GM18499 (cell line): ENCODE measurements at regions not wholly inside any gene's neighbourhood (a gene's known extent, or its start where the extent isn't known, plus 50 kb on each side); places are given as distances from the start of the nearest gene placed in this dataset.
"Not testable (repeated sequence)": the region's sequence is repeated elsewhere in the genome, so short reads cannot be mapped to it uniquely, and the experiment has no call there.

Experiments used
- ATAC-seq: cut with Tn5 transposase; IDR thresholded peaks from one replicate; pipeline ENCODE4 v1.9.1; 2021; ENCODE audit warnings: moderate number of reproducible peaks; ENCODE audit not compliant: insufficient read depth, unreplicated experiment

DNA sequence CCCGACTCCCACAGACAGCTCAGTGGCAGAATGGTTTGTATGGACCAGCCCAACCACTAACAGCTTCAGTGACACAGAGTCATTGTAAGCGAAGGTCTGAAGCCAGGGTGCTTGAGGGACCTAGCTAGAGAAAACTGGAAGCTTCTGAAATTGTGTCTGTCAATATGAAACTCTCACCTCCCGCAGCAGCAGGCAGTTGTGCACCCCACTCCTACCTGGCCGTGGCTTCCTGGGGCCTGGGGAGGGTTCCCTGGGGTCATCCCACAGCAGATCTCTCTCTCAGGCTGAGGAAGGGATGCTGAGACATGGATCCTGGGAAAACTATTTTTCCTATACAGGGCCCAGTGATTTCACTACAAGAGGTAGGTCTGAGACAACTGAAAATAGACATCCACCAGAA, 229.5 kb downstream of the TFCP2L1 start:
- ATAC-seq = no peak

DNA sequence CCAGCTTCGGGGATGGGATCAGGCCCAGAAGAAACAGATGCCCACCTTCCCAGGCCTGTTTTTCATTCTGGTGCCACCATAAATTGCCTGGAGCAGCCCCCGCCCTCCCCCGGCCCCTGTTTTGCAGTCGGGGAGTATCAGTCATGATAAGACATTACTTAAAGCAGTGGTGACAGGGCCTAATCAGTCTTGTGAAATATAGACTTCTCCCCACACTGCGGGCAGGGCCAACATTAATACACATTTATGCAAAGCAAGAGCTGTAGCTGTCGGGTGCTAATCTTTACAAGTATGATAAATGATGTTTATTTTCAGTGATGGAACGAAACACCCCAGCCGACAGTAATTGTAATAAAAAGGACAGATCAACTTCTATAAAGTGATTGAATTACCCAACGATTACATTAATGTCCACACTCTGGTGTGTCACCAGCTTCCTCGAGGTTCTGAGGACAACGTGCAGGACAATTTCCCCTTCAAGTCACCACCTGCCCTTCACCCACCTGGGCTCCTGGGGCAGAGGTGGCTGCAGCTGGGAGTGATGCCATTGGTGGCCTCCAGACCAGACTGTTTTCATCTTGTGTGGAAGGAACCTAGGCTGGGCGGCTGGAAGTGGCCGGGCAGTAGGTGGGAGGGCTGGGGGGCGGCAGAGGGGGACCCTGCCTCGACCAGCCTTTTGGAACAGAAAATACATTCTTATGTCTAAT, 226.0 kb downstream of the TFCP2L1 start:
- ATAC-seq = no peak

DNA sequence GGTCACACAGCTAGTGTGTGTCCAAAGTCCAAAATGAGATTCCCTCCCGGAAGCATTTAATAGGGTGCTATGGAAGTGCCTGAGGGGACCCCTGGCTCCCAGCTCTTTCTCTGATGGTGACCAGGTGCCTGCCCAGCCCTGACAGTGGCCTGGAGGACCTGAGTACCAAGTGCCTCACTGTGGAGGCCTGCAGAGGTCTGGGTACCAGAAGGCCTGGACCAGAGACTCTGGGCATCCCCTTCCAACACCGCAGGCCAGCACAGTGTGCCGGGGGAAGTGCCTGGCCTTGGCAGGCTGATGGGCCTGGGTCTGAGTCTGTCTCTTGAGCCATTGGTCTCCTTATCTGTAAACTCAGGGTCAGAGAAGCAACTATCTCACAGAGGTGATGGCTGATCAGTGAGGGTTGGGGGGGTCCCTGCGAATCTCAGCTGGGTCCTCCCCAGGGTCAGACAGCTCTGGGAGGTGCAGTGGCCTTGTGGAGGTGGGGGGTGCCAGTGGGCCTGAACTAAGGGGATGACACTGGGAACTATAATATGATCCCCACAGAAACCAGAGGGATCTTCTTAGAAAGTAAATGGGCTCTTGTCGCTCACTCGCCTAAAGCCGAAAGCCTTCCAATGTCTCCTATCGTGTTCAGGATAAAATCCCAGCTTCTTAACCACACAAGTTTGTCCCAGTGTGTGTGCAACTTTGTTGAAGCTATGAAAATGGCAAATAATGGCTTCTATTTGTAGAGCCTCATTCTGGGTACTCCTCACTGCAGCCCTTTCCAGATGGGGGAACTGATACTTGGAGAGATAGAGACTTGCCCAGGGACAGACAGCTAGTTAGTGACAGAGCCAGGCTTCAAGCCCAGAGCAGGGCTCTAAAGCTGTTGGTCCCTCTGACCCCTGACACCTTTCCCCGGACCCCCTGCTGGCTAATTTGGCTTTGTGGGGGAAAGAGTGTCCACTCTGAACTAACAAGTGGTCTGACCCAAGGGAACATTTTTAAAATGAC, 225.1 kb downstream of the TFCP2L1 start:
- ATAC-seq = no peak

DNA sequence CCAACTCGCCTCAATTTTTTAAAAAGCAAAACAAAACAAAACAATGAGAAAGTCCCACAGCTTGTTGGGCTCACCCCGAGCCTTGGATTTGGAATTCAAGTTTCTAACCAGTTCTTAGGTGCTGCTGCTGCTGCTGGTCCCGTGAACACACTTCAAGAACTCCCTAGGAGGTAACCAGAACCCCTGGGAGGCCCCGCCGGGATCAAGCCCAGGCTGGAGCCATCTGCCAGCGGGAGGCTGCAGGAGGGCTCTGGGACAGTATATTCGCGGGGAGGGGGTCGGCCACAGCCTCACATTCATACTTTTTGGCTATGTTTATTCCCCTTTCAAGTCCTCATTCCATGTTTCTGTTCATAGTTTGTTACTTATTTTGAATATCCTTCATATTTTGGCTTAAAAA, 223.4 kb downstream of the TFCP2L1 start:
- ATAC-seq = no peak

- ATAC-seq = no peak
These were observed 221.5 kb downstream of the TFCP2L1 start for GRCh38 chr2:121063471-121063870.

GRCh38 chr2:121064186-121064585, 220.8 kb downstream of the TFCP2L1 start:
- no peak for ATAC-seq

- no peak for ATAC-seq
These were observed 219.8 kb downstream of the TFCP2L1 start for GRCh38 chr2:121065239-121065638.

DNA sequence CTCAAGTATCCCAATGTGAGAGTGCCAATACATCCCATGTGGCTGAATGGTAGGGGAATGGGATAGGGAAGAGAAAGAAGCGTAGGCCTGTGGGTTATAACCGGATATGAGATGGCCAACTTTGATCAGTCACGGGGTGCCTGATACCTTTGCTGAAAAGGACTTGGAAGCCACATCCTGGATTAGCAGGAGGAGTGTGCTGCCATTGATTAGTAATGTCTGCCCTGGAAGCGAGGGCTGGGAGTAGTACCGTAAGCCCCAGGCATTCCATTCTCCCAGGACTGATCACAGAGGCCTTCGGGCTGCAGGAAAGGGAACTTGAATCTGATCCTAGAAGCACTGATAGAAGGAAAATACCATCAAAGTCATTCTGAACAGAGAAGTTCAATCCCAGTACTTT, 218.5 kb downstream of the TFCP2L1 start:
- ATAC-seq = no peak

GRCh38 chr2:121068851-121069250, 216.2 kb downstream of the TFCP2L1 start:
- no peak for ATAC-seq

GRCh38 chr2:121069434-121069969, 215.5 kb downstream of the TFCP2L1 start:
- ATAC-seq = no peak

GRCh38 chr2:121070061-121070460, 214.9 kb downstream of the TFCP2L1 start:
- not testable (repeated sequence) for ATAC-seq

DNA sequence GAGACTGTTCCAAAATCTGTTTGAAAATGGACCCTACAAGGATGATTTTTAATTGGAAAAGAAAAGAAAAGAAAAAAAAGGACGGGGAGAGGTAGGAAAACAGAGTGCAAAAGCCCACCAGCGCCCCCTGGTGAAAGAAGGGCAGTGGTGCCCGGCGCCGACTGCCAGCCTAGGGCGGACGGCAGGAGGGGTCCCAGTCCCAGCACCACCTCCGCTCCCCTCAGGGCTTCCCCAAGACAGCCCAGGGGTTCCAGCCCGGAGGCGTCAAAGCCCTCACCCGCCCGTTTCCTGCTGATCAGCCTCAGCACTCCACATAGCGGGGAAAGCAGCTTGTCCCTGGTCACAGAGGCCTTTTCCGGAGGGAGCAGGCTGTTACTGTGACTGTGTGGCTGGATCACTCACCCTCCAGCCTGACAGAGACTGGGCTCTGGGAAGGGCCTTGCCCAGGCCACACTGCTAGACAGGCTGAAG, 213.9 kb downstream of the TFCP2L1 start:
- no peak for ATAC-seq

GRCh38 chr2:121072784-121073183, 212.2 kb downstream of the TFCP2L1 start:
- no peak for ATAC-seq

GRCh38 chr2:121073320-121074210, 211.4 kb downstream of the TFCP2L1 start:
- no peak for ATAC-seq

- no peak for ATAC-seq
These were observed 210.6 kb downstream of the TFCP2L1 start for GRCh38 chr2:121074293-121074932.

DNA sequence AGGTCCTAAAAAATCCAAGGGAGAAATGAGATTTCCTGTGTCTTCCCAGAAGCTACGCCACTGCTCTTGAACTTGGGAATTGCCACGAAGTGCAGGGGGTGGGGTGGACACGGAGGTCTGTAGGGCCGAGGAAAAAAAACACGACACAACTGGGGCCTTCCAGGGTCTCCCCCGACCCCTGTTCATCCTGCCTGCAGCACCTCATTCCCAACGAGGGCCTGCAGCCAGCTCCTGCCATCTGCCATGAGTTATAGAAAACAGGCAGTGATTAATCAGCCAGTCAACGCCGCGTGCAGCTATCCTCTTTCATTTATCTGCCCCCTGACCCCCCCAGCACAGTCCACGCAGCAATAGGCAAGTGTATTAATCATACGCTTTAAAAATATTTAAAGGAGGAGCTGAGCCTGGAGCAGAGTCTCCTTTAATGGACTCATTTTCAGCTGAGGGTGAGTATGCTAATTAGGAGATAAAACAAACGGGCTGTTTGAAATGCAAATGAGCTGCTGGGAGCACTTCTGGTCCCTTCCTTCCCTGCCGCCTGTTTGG, 209.9 kb downstream of the TFCP2L1 start:
- no peak for ATAC-seq

GRCh38 chr2:121075641-121076497, 209.1 kb downstream of the TFCP2L1 start:
- ATAC-seq = no peak

DNA sequence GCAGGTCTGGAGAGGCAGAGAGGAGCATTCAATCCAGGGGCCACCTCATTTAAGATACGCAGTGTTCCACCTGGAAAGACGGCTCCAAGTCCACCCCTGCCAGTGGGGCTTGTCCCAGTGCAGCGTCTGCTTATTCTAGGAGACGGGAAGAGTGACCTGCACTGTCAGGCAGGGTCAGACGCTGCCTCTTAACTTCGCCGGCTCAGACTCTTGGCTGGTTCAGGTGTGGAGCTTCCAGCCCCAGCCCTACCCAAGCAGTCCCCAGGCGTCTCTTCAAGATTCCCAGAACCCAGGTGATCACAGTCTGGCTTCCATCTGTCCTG, 208.5 kb downstream of the TFCP2L1 start:
- no peak for ATAC-seq
